ENCODE measurements at regions not wholly inside any gene's neighbourhood (a gene's known extent, or its start where the extent isn't known, plus 50 kb on each side); places are given as distances from the start of the nearest gene placed in this dataset.

DNA sequence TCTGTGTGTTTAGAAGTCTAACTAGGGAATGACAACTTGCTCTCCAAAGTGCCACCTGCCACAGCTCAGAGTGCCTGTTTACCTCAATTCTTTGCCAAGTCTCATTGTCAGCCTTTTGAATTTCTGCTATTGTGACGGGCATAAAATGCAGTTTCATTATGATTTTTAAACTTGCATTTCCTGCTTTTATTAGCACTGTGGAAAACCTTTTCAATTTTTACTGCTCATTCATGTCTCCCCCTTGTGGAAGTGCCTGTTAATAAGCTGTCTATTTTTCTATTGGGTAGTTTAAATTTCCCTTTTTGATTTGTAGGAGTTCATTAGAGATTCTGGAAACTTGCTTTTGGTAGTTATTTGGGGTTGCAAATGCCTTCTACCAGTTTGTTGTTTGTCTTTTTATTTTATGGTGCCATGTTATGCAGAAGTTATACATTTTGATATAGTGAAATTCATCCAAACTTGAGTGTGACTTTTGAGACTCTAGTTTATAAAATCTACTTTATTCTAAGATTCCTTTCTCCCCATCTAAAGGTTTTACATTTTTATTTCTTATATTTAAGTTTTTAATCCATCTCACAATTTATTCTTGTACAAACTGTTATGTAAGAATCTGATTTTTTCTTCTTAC is 53.9 kb upstream of the FRMD4B start:
- Histone ChIP-seq H3K36me3 (no peaks in the 10 kb centered on the region), H3K4me1 (no peaks in the 10 kb centered on the region), H3K27me3 (no peaks in the 10 kb centered on the region), H3K4me3 (peak overlapping the region; percentile 14 to 36 (median 27)), H3K27ac (no peak overlapping the region), H3K9me3 (no peaks in the 10 kb centered on the region)
- intact Hi-C loops (cut with DNase I; ENCODE audit: low total_unique reads), result no loop called here
- TF ChIP-seq, protein P1, sequence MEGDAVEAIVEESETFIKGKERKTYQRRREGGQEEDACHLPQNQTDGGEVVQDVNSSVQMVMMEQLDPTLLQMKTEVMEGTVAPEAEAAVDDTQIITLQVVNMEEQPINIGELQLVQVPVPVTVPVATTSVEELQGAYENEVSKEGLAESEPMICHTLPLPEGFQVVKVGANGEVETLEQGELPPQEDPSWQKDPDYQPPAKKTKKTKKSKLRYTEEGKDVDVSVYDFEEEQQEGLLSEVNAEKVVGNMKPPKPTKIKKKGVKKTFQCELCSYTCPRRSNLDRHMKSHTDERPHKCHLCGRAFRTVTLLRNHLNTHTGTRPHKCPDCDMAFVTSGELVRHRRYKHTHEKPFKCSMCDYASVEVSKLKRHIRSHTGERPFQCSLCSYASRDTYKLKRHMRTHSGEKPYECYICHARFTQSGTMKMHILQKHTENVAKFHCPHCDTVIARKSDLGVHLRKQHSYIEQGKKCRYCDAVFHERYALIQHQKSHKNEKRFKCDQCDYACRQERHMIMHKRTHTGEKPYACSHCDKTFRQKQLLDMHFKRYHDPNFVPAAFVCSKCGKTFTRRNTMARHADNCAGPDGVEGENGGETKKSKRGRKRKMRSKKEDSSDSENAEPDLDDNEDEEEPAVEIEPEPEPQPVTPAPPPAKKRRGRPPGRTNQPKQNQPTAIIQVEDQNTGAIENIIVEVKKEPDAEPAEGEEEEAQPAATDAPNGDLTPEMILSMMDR (IDR thresholded peaks at IDR 0.05), result peak in 2 of 3 donors; percentile 51 to 66
- TF ChIP-seq POLR2A (IDR thresholded peaks at IDR 0.05), result no peak
- DNase-seq (ENCODE audit: low spot score in 2 of 2), result no peak

DNA sequence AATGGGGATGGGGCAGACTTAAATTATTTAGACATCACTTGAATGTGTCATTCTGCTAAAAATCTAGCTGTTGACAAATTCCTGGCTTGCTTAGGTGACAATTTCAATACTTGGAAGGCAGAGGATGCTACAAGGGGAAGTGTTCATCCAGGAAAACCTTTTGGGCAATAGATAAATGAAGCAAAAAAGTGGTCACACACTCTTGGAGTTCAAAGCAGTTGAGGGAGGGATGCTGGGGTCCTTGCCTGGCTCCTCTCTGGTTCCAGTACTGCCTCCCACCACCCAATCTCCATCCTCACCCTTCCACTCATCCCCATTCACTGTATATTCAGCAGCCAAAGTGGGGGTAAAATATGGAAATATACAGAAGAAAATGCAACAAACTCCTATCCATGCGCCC is 52.6 kb upstream of the FRMD4B start:
- H3K36me3 ChIP-seq, result no peaks in the 10 kb centered on the region
- H3K27me3 ChIP-seq, result no peaks in the 10 kb centered on the region
- TF ChIP-seq, protein P1 (IDR thresholded peaks at IDR 0.05), result no peak
- TF ChIP-seq POLR2AphosphoS5 (IDR thresholded peaks at IDR 0.05), result no peak
- TF ChIP-seq POLR2A (IDR thresholded peaks at IDR 0.05), result no peak
- intact Hi-C loops (cut with DNase I; ENCODE audit: low total_unique reads), result no loop called here
- no peaks in the 10 kb centered on the region for H3K9me3 ChIP-seq
- DNase-seq (ENCODE audit: low spot score in 2 of 2), result no peak
- no peak overlapping the region for H3K27ac ChIP-seq
- no peak overlapping the region for H3K4me3 ChIP-seq
- H3K4me1 ChIP-seq, result no peaks in the 10 kb centered on the region

DNA sequence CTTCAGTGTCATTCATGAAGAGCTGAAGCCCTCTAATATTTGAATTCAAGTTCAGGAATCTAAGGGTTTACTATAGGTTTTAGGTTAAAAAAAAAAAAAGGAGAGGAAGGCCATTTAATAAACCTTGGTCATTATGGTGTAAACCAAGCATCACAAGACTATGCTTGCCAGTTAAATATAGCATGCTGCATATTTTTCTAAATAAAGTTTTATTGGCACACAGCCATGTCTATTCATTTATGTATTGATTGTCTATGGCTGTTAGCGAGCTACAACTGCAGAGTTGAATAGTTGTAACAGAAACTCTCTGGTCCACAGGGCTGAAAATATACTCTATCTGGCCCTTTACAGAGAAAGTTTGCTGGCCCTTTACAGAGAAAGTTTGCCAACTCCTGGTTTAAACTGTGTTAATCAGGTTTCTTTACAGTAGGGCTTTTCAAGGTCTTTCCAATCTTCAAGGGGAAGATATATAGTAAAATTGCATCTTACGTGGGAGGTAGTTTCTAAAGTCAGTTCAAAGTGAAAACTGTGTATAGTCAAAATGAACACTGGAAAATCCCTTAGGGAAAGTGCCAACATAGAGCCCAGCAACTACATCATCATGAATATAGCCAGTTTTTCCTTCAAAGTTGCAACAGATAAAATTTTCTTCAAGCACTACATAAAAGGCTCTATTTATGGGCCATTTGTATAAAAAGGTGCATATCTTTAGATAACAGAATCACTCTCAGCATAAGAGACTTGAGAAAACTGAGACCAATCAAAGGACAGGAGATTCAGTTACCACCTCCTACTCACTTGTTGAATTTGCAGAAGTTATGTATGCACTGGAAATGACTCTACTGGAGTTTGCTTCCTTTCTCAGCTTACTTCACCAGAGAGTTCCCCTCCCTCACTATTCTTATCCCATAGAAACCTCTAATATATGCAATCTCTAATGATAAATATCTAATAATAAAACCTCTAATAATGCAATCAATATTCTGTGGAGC is 49.7 kb upstream of the FRMD4B start:
- no peak overlapping the region for H3K4me3 ChIP-seq
- intact Hi-C loops (cut with DNase I; ENCODE audit: low total_unique reads), result no loop called here
- H3K27ac ChIP-seq, result no peak overlapping the region
- H3K27me3 ChIP-seq, result no peaks in the 10 kb centered on the region
- H3K4me1 ChIP-seq, result no peaks in the 10 kb centered on the region
- no peaks in the 10 kb centered on the region for H3K36me3 ChIP-seq
- TF ChIP-seq POLR2A (IDR thresholded peaks at IDR 0.05) (no peak), POLR2AphosphoS5 (IDR thresholded peaks at IDR 0.05) (no peak)
- TF ChIP-seq, protein P1 (IDR thresholded peaks at IDR 0.05), result no peak
- DNase-seq (ENCODE audit: low spot score in 2 of 2), result no peak
- no peaks in the 10 kb centered on the region for H3K9me3 ChIP-seq

Measured in breast epithelium (tissue), 4 donors.